ENCODE measurements at regions not wholly inside any gene's neighbourhood (a gene's known extent, or its start where the extent isn't known, plus 50 kb on each side); places are given as distances from the start of the nearest gene placed in this dataset.

- intact Hi-C loops (cut with DNase I): no loop called here
- Histone ChIP-seq H3K4me1 (replicated peaks in 1 of 2) (no peaks in the 10 kb centered on the region), H3K36me3 (replicated peaks in 1 of 2) (no peaks in the 10 kb centered on the region), H3K27me3 (no peaks in the 10 kb centered on the region), H3K4me3 (no peak overlapping the region), H3K9me3 (replicated peaks in 1 of 3) (no peaks in the 10 kb centered on the region), H3K27ac (no peak overlapping the region)
- TF ChIP-seq CTCF (IDR thresholded peaks at IDR 0.05) (no peak), POLR2A (IDR thresholded peaks at IDR 0.05) (no peak)
- WGBS, 4 donors: 26 to 33% (median 31%) methylated on average over 4 of the region's 4 CpGs
- no peak for DNase-seq
Measured at GRCh38 chr3:18481946-18482548, 56.9 kb upstream of the SATB1 start.

- Histone ChIP-seq H3K27ac (no peak overlapping the region), H3K4me1 (replicated peaks in 1 of 2) (no peaks in the 10 kb centered on the region), H3K36me3 (replicated peaks in 1 of 2) (no peaks in the 10 kb centered on the region), H3K27me3 (no peaks in the 10 kb centered on the region), H3K9me3 (replicated peaks in 1 of 3) (no peaks in the 10 kb centered on the region), H3K4me3 (no peak overlapping the region)
- 46 to 90% (median 58%) methylated on average over 4 of the region's 4 CpGs for whole genome bisulfite sequencing, 4 donors
- intact Hi-C loops (cut with DNase I): no loop called here
- TF ChIP-seq POLR2A (IDR thresholded peaks at IDR 0.05) (no peak), CTCF (IDR thresholded peaks at IDR 0.05) (no peak)
- DNase-seq: no peak
Measured at GRCh38 chr3:18477620-18478019, 52.5 kb upstream of the SATB1 start.

Small RNAs in the stretch of these regions (small RNA-seq; reads per million reads assigned to genes)
- gene RNU6-138P: 0 reads per million in 2 donors

All from adrenal gland (tissue), 9 donors.